CD4-positive, alpha-beta T cell treated with Interferon gamma for 1 hour (primary cell): ENCODE measurements at regions not wholly inside any gene's neighbourhood (a gene's known extent, or its start where the extent isn't known, plus 50 kb on each side); places are given as distances from the start of the nearest gene placed in this dataset.
"Not testable (repeated sequence)": the region's sequence is repeated elsewhere in the genome, so short reads cannot be mapped to it uniquely, and the experiment has no call there.

Experiments used
- DNase-seq: peaks from one replicate; pipeline ENCODE4 v3.0.0-alpha.2; 2020

DNA sequence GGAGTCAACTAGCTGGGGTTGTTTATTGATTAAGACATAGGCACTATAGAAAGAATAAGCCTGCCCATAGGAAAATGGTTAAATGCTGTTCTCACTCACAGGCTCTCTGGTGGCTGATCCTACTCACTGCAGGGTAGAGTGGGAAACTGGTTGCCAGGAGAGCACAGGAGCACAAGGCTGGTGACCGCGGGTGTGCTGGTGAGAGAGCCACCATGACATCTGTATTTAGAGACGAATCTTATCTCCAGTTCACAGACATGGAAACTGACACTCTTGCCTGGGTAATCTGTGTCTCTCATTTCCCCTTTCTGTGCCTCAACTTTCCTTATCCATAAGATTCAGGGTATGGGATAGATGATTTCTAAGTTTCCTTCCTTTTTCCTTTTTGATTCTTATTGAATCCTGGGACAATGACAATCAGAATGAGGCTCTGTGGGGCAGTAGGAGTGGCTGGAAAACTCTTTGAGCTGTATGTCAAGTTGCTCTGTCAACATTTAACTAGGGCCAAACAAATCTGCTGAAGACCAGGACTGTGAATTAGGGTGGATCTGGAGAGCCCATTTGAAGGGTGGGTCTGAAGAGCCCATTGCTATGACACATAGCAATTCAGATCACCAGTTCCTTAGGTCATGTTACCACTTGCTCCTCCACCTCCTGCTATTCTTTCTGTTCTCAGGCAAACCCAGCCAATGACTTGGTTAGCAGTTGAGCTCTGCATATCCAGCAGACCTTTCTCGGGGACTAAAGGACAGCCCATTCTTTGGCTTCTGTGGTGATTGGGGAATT, 286.1 kb upstream of the TBL1XR1 start:
- DNase-seq = no peak

DNA sequence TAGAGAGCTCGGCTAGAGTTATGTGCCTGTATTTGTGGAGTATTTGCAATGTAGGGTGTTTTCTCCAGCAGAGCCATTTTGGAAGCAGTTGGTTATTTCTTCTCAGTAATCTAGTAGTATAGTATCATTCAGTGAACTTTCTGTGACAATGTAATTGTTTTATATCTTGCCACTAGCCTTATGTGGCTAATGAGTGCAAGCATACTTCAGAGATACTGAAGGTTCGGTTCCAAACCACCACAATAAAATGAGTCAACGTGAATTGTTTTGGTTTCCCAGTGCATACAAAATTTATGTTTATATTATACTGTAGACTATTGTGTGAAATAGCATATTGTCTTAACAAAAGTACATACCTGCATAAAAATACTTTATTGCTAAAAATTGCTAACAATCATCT, 286.9 kb upstream of the TBL1XR1 start:
- DNase-seq = no peak

DNA sequence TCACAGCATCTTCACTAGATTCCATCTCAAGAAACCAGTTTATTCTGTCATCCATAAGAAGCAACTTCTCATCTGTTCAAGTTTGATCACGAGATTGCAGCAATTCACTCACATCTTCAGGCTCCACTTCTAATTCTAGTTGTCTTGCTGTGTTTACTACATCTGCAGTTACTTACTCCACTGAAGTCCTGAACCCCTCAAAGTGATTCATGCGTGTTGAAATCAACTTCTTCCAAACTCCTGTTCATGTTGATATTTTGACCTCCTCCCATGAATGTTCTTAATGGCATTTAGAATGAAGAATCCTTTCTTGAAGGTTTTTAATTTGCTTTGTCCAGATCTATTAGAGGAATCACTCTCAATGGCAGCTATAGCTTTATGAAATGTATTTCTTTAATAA, 287.6 kb upstream of the TBL1XR1 start:
- DNase-seq = no peak

DNA sequence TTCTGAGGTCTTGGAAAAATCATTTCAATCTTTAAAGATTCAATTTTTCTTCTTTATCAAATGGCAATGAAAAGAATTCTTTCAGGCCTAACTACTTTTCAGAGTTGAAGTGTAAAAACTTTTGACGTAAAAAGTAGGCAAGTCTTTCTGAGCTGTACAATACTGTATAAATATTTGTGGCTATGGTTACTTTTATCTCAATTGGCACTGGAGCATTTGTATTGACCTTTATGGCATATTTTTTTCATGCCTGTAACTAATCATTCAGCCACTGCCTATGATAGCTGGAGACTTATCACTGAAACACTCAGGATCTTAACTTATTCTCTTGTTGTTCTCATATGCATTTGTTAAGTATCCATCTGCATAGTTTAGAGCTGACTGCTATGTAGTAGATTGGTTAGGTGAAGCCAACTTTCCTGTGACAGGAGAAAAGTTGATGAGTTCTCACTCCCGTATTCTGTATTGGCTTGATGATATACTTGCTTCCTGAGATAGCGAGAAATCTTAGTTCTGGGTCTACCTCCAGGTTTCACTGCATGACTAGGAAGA, 290.4 kb upstream of the TBL1XR1 start:
- no peak for DNase-seq

DNA sequence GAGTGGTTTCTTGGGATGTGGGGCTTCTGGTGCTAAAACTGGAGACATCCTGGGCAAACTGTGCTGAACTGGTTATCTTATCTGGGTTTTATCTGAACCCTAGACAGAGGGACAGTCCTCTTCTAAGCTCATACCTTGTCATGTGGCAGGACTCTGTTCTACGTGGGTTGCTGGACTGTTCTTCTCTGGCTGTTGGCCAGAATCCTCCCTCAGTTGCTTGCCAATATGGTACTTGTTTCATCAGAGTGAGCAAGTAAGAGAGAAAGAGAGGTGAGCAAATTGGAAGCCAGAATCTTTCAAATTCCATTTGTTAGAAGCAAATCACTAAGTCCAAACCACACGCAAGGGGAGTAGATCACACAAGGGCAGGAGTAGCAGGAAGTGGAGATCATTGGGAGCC, 291.5 kb upstream of the TBL1XR1 start:
- DNase-seq = no peak

DNA sequence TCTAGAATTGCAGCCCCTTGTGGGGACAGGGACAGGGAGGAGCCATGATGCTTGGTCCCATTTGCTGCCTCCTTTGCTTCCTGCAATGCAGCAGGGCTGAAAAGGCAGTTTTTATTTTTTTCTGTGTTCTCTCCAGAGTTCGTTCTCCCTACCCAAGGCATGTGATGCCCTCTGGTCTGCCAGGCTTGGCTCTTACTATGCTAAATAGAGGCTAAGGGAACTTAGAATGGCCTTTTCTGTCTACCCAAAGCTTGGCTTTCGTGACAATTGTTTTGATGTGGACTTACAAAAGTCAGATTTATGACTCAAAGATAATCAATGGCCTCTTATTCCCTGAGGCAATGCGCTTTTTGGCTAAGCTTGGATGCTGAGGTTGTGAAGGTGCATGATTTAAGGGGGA, 293.3 kb upstream of the TBL1XR1 start:
- DNase-seq = no peak

DNA sequence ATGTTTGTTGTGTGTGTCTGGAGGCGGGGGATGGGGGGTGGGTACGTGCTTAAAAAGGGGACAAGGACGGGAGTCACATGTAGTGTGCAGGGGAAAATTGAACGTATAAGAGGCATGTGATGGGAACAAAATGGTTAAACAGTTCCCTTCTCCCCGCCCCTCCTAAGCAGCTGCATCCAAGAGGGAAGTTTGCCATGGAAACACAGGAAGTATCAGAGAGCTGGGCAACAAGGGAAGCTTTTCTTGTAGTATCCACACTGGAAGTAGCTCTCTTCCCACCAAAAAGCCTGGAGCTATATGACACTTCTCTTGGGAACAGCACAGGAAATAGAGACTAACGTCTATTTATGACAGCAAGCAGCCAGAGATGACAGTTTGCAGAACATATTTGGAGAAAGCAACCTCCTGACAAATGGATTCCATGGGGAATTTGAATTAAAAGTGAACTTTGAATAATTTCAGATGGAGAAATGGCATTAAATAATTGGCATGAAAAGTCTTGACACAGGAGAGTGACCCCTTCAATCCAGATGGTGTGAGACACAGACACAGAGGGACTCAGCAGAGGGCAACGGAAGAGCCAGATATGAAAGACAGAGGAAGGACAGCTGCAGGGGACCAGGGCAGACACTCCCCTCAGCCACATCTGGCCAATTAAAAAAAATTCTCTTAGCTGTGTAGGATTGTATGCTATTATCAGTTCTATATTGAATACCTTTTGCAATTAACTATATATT, 294.2 kb upstream of the TBL1XR1 start:
- DNase-seq = no peak

DNA sequence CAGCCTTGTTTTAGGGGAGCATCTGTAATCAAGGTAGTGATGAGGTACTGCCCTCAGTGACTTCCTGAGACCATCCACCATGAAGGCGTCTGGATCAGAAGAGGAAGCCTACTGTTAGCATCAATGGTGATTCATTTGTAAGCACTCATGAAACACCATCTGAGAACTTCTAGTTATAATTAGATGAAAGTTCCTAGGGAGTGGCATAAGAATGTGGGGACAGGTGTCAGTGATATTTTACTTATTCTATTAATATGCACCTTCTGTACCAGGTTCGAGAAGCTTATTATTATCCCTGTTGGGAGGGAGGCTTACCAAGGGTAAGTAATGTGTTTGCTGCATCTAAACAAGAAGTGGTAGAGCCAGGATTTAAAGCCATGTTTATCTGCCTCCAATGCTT, 295.8 kb upstream of the TBL1XR1 start:
- DNase-seq = no peak

DNA sequence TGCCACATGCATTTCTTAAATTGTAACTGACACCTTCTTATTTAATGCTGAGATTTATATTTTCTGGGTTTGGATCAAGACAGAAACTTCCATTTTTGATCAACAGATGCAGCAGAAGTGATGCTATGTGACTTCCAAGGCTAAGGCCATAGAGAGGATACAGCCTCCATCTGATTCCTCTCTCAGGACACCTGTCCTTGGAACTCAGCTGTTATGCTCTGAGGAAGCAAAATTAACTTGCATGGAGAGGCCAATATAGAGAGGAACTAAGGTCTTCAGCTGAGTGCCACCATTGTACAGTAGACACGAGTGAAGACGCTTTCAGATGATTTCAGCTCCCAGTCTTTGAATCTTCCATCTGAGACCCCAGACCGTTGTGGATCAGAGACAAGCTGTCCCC, 296.9 kb upstream of the TBL1XR1 start:
- no peak for DNase-seq

DNA sequence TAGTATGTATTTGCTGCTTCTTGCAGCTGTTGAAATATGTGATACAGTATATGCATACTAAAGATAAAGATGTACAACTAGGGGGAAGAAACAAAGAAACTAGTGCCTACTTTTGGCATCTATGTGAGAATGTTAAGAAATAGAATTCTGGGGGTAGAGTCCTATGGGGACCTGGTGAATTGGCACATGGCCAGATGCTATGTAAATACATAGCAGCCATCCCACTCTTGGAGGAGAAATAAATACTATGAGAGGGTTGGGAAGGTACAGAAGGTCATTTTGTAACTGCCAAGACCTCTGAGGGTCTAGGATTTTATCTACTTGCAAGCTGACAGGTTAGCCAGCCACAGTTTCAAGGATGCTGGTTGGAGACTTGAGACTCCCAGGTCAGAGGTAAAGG, 298.3 kb upstream of the TBL1XR1 start:
- no peak for DNase-seq

DNA sequence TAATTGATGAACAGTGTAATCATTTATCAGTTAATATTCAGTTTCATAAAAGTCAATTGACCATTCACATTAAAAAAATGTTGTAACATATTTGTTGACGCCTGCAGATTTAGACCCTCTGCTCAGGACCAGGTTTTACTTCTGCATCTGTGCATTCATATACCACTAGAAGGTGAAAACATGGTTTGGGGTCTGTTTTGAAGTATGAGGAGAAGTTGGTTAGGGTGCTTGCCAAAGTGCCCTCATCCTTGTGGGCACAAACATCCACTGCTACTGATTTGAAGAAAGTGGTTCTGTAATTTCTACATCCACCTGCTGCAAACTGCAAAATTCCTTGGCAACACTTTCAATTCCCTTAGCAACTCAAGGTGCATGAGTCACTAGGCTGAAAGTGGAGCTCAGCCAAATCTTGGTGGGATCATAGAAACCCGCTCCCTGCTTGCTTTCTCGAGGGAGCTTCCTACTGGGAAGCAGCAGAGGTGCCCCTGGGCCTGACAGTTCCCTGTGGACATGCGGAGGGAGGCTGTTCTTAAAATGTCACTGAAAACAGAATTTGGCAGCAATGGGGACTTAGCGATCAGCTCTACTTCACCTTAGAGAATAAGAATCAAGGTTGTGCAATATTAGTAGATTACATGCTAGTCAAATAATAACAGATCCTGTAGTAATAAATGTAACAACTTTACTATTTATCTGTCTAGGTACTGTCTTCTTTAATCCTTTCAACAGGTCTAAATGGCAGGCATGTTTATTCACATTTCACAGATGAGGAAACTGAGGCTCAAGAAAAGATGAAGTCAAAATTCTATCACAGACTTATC, 301.0 kb upstream of the TBL1XR1 start:
- DNase-seq = no peak

DNA sequence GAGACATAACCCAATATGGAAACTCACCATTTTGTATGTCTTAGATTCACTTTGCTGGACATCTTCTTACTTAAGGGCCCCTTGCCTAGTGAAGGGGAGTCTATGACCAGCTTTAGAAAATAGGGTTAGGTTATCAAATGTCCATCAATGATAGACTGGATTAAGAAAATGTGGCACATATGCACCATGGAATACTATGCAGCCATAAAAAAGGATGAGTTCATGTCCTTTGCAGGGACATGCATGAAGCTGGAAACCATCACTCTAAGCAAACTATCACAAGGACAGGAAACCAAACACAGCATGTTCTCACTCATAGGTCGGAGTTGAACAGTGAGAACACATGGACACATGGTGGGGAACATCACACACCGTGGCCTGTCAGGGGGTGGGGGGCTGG, 301.8 kb upstream of the TBL1XR1 start:
- DNase-seq = not testable (repeated sequence)

DNA sequence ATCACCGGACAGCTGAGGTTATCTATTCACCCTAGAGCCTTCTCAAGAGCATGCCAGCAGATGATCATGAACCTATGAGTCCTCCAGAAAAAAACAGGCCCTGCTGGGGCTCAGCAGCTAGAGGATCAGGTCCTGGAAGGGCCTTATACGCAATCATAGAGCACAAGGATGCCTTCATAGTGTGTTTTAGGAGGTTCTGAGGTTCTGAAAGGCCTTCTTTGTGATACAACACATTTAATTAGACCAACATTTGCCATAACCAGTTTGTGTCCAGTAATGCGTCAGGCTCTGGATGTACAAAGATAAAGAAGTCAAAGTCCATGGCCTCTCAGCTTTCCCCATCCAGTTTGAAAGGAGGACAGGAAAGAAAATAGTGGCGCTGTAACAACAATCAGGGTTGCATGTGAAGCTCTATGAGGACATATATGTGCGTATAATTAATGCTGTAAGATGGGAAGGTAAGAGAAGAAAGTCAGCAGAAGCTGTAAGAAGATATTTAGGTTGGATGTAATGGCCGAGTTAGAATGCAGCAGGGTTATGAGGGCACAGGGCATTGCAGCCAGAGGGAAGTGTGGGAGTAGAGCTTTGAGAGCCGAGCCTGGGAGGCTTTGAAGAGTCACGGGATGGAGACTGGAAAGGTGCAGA, 302.6 kb upstream of the TBL1XR1 start:
- DNase-seq = no peak

DNA sequence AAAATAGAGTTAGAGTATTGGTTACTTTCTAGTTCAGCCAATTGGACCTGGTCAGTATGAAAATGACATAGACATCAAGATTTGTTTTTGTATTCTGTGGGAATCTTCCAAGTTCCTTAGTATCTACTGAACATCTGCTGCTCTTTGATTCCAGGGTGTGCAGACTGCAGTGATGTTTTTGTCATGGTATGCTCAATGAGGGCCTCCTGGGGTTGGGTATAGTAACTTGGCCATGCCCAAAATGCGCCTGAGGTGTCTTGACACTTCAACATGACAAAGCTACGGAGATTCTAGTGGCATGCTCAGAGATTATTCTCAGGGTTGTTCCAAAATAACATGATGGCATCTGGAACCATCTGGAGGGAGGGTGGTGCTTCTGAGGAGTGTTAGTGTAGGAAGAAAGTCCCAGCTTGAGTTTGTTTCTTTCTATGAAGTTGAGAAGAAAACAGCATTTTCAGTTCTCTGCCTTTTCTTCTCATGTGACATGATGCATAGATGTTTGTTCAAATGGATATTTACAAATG, 313.5 kb upstream of the TBL1XR1 start:
- DNase-seq = no peak

DNA sequence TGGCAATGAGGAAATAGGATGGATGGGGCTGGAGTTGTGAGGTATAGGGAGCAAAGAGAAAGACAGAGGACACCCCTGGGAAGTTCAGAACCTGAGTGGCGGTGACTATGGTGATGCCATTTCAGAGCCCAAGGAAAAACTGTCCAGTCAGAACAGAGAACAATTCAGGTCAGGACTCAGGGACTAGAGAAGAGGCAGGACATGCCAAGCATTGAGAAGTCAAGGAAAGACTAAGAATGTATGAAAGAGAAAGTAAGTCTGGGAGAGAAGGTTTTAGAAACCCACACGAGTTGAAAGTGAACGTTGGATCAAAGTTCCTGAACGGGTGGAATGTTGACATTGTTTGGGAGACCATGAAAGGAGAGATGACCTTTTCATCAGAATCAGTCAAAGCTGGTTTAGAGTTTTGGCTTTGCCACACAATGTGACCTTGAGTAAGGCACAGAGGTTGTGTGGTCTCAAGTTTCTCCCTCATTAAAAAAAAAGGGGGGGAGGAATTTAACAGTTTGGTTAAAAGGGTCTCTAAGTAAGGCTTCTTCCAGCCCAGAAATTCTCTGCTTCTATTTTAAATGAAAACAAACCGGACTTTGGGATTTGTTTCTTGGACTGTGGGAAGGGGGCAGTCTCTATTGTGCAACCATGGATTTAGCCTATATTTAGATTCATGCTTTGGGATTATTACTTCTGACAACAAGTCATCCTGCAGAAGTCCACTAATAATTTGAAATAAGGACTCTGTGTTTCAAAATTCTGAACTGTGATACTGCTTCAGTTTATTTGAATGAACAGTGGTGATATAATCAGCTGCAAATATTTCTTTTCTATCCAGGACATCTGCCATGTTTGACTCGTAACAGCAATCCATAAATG, 315.9 kb upstream of the TBL1XR1 start:
- DNase-seq = no peak

DNA sequence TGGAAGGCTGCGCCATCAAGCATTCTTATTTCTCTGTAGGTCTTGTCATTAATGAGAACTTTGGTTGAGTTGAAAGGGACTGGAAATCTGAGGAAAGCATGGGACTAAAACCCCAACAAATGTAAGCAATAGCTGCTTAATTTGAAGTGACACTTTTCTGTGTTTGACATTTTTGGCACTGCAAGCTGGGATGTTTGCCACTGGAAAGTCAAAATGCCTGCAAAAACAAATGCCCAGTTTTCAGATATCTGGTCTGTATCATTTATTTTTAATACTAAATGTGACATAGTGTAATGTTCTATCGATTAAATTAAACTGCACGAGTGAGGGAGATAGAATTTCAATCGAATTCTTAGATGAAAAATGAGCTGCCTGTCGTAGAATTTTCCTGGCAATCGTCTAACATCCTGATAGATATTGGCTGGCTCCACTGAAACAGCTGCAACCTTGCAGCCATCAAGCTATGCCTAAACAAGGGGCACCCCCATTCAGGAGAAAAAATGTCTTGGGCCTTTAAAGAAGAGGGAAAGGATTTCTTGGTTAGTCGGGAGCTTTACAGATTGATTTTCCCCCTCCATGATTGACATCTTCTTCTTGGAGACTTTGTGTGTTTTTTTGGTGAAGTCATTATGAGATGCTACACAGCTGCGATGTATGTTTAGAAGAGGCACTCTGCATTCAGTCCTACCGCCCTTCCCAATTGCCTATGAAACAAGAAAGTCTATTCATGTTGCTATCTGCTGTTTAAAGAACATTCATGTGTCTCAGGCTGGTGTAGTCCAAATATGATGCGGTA, 316.7 kb upstream of the TBL1XR1 start:
- no peak for DNase-seq

DNA sequence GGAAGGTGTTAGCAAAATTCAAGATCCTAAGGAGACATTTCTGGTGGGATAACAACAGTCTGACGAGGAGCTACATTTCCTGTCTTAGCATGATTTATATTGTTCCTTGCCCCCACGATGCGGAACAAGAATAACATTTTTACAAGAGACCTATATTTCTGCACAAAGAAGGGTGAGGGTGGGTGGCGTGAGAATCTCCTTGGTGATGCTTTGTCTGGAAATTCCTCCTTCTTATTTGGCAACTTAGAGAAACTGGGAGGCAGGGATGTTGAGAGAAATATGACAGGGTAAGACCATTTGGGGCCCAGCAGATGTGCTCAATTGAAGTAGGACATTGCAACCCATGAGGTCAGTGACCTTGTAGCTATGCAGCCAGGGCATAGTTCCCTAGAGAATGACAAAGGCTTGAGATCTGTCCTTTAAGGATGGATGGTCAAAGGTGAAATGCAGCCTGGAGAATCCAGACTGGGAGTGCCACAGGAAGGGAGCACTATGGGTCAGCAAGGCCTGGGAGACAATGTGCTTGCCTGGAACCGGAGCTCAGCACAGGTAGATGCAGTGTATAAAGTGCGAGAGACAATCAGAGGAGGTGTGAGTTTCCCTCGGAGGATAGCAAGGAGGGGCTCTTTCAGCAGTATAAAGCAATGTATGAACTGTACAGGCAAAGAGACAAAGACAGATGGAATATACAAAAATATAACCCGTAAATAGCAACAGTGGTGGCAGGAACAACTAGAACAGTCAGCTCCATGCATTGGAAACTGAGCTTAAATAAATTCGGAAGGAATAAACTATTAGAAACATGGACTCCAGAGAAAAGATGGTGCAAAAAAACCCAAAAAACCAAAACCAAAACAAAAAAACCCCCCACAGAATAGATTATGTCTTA, 317.6 kb upstream of the TBL1XR1 start:
- no peak for DNase-seq

DNA sequence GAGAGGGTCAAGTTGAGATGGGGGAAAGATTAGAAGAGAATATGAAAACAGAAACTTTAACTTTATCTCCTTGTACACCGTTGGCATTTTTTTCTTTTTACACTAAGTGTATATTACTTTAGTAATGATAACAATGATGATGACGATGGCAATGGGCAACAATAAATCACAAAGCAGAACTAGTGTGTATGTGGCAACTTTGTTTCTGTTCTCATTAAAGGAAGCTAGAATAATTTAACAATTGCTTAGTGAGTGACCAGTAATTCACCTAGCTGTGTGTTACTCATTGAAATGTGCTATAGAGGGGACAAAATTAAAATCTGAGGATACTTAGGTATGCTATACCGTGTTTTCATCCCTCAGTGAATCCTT, 318.5 kb upstream of the TBL1XR1 start:
- DNase-seq = no peak

DNA sequence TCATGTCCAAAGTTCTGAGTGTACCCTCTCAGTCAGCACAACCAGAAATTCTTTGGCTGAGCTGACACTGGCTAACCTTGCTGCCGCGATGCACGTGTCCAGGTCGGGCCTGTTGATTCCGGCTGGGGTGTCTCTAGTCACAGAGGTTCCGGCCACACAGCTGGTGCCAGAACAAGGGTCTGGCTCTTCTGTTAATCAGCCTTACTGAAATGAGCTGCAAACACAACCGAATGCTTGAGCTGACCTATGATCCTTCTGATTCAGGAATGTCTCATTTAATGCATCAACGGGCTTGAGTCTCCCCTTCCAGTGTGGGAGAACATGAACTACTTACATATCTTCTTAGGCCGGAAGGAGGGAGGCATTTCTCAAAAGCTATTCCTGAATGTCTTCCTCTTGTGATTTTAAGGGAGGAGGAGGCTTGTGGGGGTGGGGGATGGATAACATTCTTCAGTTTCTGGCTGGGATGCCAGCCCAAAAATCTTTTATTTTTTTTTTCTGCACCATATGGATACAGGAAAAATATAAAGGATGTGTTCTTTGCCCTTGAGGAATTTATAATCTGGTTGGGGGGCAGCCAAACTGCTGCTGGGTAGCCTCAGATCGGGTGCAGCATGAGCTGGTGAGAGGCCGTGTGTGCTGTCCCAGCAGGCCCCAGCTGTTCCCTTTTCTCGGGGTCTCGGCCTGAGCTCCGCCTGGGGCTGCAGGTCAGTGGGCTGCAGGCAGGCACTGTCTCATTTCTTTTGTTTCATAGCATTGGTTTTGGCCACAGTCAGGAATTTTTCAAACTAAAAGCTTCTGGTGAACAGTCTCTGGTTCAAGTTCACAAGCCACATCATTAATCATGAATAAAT, 319.1 kb upstream of the TBL1XR1 start:
- DNase-seq = no peak
